ENCODE measurements at regions not wholly inside any gene's neighbourhood (a gene's known extent, or its start where the extent isn't known, plus 50 kb on each side); places are given as distances from the start of the nearest gene placed in this dataset.

DNA sequence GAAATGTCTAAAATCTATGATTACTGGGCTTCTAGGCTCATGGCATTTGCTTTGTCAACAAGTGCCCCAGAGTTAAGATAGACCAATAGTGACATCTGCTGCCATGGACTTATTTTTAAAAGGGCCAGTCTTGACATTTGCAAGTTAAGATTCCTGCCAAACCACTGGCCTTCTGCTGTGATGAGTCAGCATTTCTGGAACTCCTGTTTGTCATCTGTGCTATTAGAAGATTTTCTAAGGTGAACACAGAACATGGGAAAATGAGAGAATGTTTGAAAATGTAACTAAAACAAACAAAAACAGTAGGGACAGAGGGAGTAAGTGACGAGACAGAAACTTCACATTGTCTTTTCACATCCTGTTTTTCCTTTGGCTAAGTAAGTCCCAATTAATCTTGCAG lies 93.7 kb upstream of the WDR75 start:
- TF ChIP-seq, protein P1, sequence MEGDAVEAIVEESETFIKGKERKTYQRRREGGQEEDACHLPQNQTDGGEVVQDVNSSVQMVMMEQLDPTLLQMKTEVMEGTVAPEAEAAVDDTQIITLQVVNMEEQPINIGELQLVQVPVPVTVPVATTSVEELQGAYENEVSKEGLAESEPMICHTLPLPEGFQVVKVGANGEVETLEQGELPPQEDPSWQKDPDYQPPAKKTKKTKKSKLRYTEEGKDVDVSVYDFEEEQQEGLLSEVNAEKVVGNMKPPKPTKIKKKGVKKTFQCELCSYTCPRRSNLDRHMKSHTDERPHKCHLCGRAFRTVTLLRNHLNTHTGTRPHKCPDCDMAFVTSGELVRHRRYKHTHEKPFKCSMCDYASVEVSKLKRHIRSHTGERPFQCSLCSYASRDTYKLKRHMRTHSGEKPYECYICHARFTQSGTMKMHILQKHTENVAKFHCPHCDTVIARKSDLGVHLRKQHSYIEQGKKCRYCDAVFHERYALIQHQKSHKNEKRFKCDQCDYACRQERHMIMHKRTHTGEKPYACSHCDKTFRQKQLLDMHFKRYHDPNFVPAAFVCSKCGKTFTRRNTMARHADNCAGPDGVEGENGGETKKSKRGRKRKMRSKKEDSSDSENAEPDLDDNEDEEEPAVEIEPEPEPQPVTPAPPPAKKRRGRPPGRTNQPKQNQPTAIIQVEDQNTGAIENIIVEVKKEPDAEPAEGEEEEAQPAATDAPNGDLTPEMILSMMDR (IDR thresholded peaks at IDR 0.05) = no peak
- no peak for TF ChIP-seq POLR2A (IDR thresholded peaks at IDR 0.05)

All from esophagus squamous epithelium (tissue), 4 donors.